ENCODE measurements at regions not wholly inside any gene's neighbourhood (a gene's known extent, or its start where the extent isn't known, plus 50 kb on each side); places are given as distances from the start of the nearest gene placed in this dataset.
"Not testable (repeated sequence)": the region's sequence is repeated elsewhere in the genome, so short reads cannot be mapped to it uniquely, and the experiment has no call there.

GRCh38 chr6:15953152-15953880 lies 175.6 kb upstream of the MYLIP start:
- no peak for DNase-seq (ENCODE audit: low read depth)

GRCh38 chr6:15952231-15953151 lies 176.4 kb upstream of the MYLIP start:
- DNase-seq (ENCODE audit: low read depth): no peak

GRCh38 chr6:15950962-15951569 lies 177.8 kb upstream of the MYLIP start:
- no peak for DNase-seq (ENCODE audit: low read depth)

GRCh38 chr6:15949982-15950381 lies 178.9 kb upstream of the MYLIP start:
- DNase-seq (ENCODE audit: low read depth): no peak

GRCh38 chr6:15948930-15949900 lies 179.7 kb upstream of the MYLIP start:
- no peak for DNase-seq (ENCODE audit: low read depth)

- no peak for DNase-seq (ENCODE audit: low read depth)
These were observed 181.0 kb upstream of the MYLIP start for GRCh38 chr6:15947923-15948322.

GRCh38 chr6:15947436-15947835 lies 181.4 kb upstream of the MYLIP start:
- no peak for DNase-seq (ENCODE audit: low read depth)

- no peak for DNase-seq (ENCODE audit: low read depth)
These were observed 182.0 kb upstream of the MYLIP start for GRCh38 chr6:15946701-15947385.

- no peak for DNase-seq (ENCODE audit: low read depth)
These were observed 183.2 kb upstream of the MYLIP start for GRCh38 chr6:15945593-15946159.

GRCh38 chr6:15943423-15943822 lies 185.5 kb upstream of the MYLIP start:
- no peak for DNase-seq (ENCODE audit: low read depth)

- no peak for DNase-seq (ENCODE audit: low read depth)
These were observed 187.7 kb upstream of the MYLIP start for GRCh38 chr6:15941168-15941567.

- no peak for DNase-seq (ENCODE audit: low read depth)
These were observed 190.8 kb upstream of the MYLIP start for GRCh38 chr6:15938107-15938506.

- DNase-seq (ENCODE audit: low read depth): no peak
These were observed 191.3 kb upstream of the MYLIP start for GRCh38 chr6:15937602-15938001.

GRCh38 chr6:15936503-15936902 lies 192.4 kb upstream of the MYLIP start:
- DNase-seq (ENCODE audit: low read depth): no peak

- no peak for DNase-seq (ENCODE audit: low read depth)
These were observed 193.2 kb upstream of the MYLIP start for GRCh38 chr6:15935661-15936060.

- not testable (repeated sequence) for DNase-seq (ENCODE audit: low read depth)
These were observed 197.2 kb upstream of the MYLIP start for GRCh38 chr6:15931697-15932096.

- no peak for DNase-seq (ENCODE audit: low read depth)
These were observed 198.7 kb upstream of the MYLIP start for GRCh38 chr6:15930207-15930606.

- DNase-seq (ENCODE audit: low read depth): no peak
These were observed 199.2 kb upstream of the MYLIP start for GRCh38 chr6:15929685-15930084.

GRCh38 chr6:15927531-15928225 lies 201.2 kb upstream of the MYLIP start:
- no peak for DNase-seq (ENCODE audit: low read depth)

GRCh38 chr6:15926256-15926655 lies 202.6 kb upstream of the MYLIP start:
- no peak for DNase-seq (ENCODE audit: low read depth)
